ENCODE measurements at regions not wholly inside any gene's neighbourhood (a gene's known extent, or its start where the extent isn't known, plus 50 kb on each side); places are given as distances from the start of the nearest gene placed in this dataset.

DNA sequence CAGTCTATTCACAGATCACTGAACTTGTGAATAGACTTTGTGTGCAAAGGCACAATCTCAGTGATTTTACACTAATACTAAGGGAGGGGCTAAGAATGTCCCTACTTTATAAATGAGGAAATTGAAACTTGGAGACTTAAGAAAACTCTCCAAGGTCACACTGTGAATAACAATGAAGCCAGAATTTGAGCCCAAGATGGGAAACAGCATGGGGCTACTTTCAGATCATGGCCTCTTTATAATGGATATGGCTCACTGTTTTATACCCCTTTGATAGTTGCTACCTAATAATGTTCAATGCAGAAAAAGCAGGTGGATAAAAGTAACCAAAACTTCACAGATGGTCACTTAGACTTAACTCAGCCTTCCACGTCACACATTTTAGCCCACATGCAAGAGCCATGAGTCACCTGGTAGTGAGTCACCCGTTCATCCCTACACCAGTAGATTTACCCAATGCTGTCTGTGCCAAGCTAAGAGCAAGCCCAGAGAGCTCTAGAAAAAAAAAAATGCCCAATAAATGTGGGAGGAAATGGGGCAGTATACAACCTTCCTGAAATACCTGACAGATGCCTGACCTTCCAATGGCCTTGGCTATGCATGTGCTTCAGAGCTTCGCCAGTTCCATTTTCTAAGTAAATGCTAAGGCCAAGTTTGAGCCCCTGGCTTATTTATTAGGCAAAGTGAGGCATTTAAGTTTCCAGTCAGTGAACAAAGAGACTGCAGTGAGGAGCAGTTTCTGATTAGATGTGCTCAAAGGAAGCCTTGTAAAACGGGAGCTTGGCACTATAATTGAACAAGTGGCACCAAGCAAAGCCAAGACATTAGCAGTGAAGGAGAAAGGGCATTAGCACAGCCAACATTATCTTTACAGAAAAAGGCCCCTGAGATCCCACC, 219.7 kb downstream of the TMEM114 start:
- TF ChIP-seq, protein P1, sequence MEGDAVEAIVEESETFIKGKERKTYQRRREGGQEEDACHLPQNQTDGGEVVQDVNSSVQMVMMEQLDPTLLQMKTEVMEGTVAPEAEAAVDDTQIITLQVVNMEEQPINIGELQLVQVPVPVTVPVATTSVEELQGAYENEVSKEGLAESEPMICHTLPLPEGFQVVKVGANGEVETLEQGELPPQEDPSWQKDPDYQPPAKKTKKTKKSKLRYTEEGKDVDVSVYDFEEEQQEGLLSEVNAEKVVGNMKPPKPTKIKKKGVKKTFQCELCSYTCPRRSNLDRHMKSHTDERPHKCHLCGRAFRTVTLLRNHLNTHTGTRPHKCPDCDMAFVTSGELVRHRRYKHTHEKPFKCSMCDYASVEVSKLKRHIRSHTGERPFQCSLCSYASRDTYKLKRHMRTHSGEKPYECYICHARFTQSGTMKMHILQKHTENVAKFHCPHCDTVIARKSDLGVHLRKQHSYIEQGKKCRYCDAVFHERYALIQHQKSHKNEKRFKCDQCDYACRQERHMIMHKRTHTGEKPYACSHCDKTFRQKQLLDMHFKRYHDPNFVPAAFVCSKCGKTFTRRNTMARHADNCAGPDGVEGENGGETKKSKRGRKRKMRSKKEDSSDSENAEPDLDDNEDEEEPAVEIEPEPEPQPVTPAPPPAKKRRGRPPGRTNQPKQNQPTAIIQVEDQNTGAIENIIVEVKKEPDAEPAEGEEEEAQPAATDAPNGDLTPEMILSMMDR (IDR thresholded peaks at IDR 0.05; ENCODE audit: insufficient read depth, low read length, poor library complexity, severe bottlenecking), result no peak
- no peak for TF ChIP-seq EZH2phosphoT487 (conservative IDR thresholded peaks at IDR 0.05; ENCODE audit: low read length)
